WTC11 (cell line): ENCODE measurements at regions not wholly inside any gene's neighbourhood (a gene's known extent, or its start where the extent isn't known, plus 50 kb on each side); places are given as distances from the start of the nearest gene placed in this dataset.

Experiments
- ATAC-seq: fragments of 200-7000 bp; cut with Tn5 transposase; 2 replicates; pipeline ENCODE4 v1.10.0; 2021; ENCODE audit warnings: mild to moderate bottlenecking, moderate library complexity
- CTCF ChIA-PET: fragments of 300-600 bp; sonication (Branson Sonifier 250); formaldehyde crosslinking; loops from one replicate; lab custom pipeline; 2021; ENCODE audit warnings: antibody characterized with exemption; lab: Charles Lee
- POLR2A ChIA-PET: fragments of 350-600 bp; sonication (Branson Sonifier 250); formaldehyde crosslinking; loops from one replicate; lab custom pipeline; 2021; ENCODE audit warnings: antibody characterized with exemption; lab: Charles Lee
- DNase-seq: peaks from one replicate; pipeline ENCODE4 v3.0.0; 2021; ENCODE audit warnings: low spot score
- H3K27ac Mint-ChIP-seq: 2 replicates; pipeline ENCODE4 v1.8.0; 2021; ENCODE audit warnings: mixed read lengths
- H3K27me3 Mint-ChIP-seq: 2 replicates; pipeline ENCODE4 v1.8.0; 2021; ENCODE audit warnings: low read depth, mild to moderate bottlenecking, moderate library complexity, mixed read lengths
- H3K36me3 Mint-ChIP-seq: 2 replicates; pipeline ENCODE4 v1.8.0; 2021; ENCODE audit warnings: mixed read lengths
- H3K4me1 Mint-ChIP-seq: 2 replicates; pipeline ENCODE4 v1.8.0; 2022; ENCODE audit warnings: mixed read lengths
- H3K4me3 Mint-ChIP-seq: 2 replicates; pipeline ENCODE4 v1.8.0; 2021; ENCODE audit warnings: mild to moderate bottlenecking, moderate library complexity, mixed read lengths
- H3K9me3 Mint-ChIP-seq: 2 replicates; pipeline ENCODE4 v1.8.0; 2021; ENCODE audit warnings: mixed read lengths
- AFF4 ChIP-seq: sonication (generic); formaldehyde crosslinking; IDR thresholded peaks from 2 replicates; pipeline ENCODE4 v1.8.1; 2023; ENCODE audit warnings: mild to moderate bottlenecking, missing genetic modification reagents, borderline replicate concordance
- AR ChIP-seq: fragments of 250-450 bp; sonication (Bioruptor Pico); IDR thresholded peaks from 2 replicates; pipeline ENCODE4 v1.9.0; 2021; ENCODE audit warnings: mild to moderate bottlenecking
- ATF2 ChIP-seq: sonication (generic); formaldehyde crosslinking; IDR thresholded peaks from 2 replicates; pipeline ENCODE4 v1.8.1; 2022; ENCODE audit warnings: low read depth, missing genetic modification reagents, borderline replicate concordance
- ATF6 ChIP-seq: sonication (generic); formaldehyde crosslinking; IDR thresholded peaks from 2 replicates; pipeline ENCODE4 v1.8.1; 2023; ENCODE audit warnings: mild to moderate bottlenecking, missing genetic modification reagents
- CTCF ChIP-seq: fragments of 200-600 bp; IDR thresholded peaks from 2 replicates; pipeline ENCODE4 v1.8.0; 2022; ENCODE audit warnings: antibody characterized with exemption
- E2F5 ChIP-seq: sonication (generic); formaldehyde crosslinking; IDR thresholded peaks from 2 replicates; pipeline ENCODE4 v1.8.1; 2022; ENCODE audit warnings: mild to moderate bottlenecking, moderate library complexity, missing genetic modification reagents
- ERG ChIP-seq: fragments of 250-450 bp; sonication (Bioruptor Pico); IDR thresholded peaks from 2 replicates; pipeline ENCODE4 v1.8.0; 2021; ENCODE audit warnings: mild to moderate bottlenecking
- ESRRA ChIP-seq: sonication (generic); formaldehyde crosslinking; IDR thresholded peaks from 2 replicates; pipeline ENCODE4 v1.8.1; 2022; ENCODE audit warnings: mild to moderate bottlenecking, missing genetic modification reagents, borderline replicate concordance
- FOXP4 ChIP-seq: sonication (generic); formaldehyde crosslinking; IDR thresholded peaks from 2 replicates; pipeline ENCODE4 v1.8.0; 2022; ENCODE audit warnings: mild to moderate bottlenecking, missing genetic modification reagents
- GABPB1 ChIP-seq: sonication (generic); formaldehyde crosslinking; IDR thresholded peaks from 2 replicates; pipeline ENCODE4 v1.8.1; 2023; ENCODE audit warnings: mild to moderate bottlenecking, missing genetic modification reagents
- JAZF1 ChIP-seq: fragments of 250-450 bp; sonication (Bioruptor Pico); IDR thresholded peaks from 2 replicates; pipeline ENCODE4 v1.9.0; 2021; ENCODE audit warnings: moderate library complexity, mild to moderate bottlenecking, inconsistent platforms
- NFE2L1 ChIP-seq: sonication (generic); formaldehyde crosslinking; IDR thresholded peaks from 2 replicates; pipeline ENCODE4 v1.8.1; 2023; ENCODE audit warnings: missing genetic modification reagents
- NR3C1 ChIP-seq: sonication (generic); formaldehyde crosslinking; conservative IDR thresholded peaks from 2 replicates; pipeline ENCODE4 v1.8.1; 2023; ENCODE audit warnings: low read depth, mild to moderate bottlenecking, missing genetic modification reagents
- TEAD1 ChIP-seq: sonication (generic); formaldehyde crosslinking; IDR thresholded peaks from 2 replicates; pipeline ENCODE4 v1.8.0; 2022; ENCODE audit warnings: mild to moderate bottlenecking, missing genetic modification reagents
- ZNF232 ChIP-seq: sonication (generic); formaldehyde crosslinking; IDR thresholded peaks from 2 replicates; pipeline ENCODE4 v1.8.0; 2022; ENCODE audit warnings: mild to moderate bottlenecking, missing genetic modification reagents
- ZNF396 ChIP-seq: fragments of 250-450 bp; sonication (Bioruptor Pico); IDR thresholded peaks from 2 replicates; pipeline ENCODE4 v1.8.0; 2021; ENCODE audit warnings: mild to moderate bottlenecking, moderate library complexity, borderline replicate concordance
- ZNF416 ChIP-seq: fragments of 250-450 bp; sonication (Bioruptor Pico); IDR thresholded peaks from 2 replicates; pipeline ENCODE4 v1.9.0; 2021; ENCODE audit warnings: mild to moderate bottlenecking, inconsistent platforms

- peaks cover 5% of the 10 kb centered on the region; the same call in 1 of the 2 replicates for H3K9me3 Mint-ChIP-seq
- ATAC-seq: no peak
- no peak overlapping the region for H3K4me3 Mint-ChIP-seq
- no peak for TF ChIP-seq ZNF416 (CRISPR knock-in tag)
- no peak for TF ChIP-seq AFF4 (CRISPR knock-in tag)
- TF ChIP-seq FOXP4 (CRISPR knock-in tag): no peak
- TF ChIP-seq E2F5 (CRISPR knock-in tag): no peak
- no peak for TF ChIP-seq ERG (CRISPR knock-in tag)
- TF ChIP-seq JAZF1 (CRISPR knock-in tag): no peak
- no peak for TF ChIP-seq GABPB1 (CRISPR knock-in tag)
- no peak for TF ChIP-seq CTCF
- TF ChIP-seq TEAD1: no peak
- no peak for TF ChIP-seq ZNF396 (CRISPR knock-in tag)
- TF ChIP-seq ESRRA (CRISPR knock-in tag): no peak
- no peak for TF ChIP-seq ATF2 (CRISPR knock-in tag)
- no peak for TF ChIP-seq ATF6 (CRISPR knock-in tag)
- TF ChIP-seq NR3C1 (CRISPR knock-in tag): no peak
- no peak for TF ChIP-seq NFE2L1 (CRISPR knock-in tag)
- TF ChIP-seq ZNF232 (CRISPR knock-in tag): no peak
- TF ChIP-seq AR (CRISPR knock-in tag): no peak
- CTCF ChIA-PET: no interaction called here
- no peaks in the 10 kb centered on the region for H3K36me3 Mint-ChIP-seq
- H3K27me3 Mint-ChIP-seq: no peaks in the 10 kb centered on the region
- DNase-seq: no peak
- H3K4me1 Mint-ChIP-seq: peaks cover 7% of the 10 kb centered on the region
- POLR2A ChIA-PET: no interaction called here
- H3K27ac Mint-ChIP-seq: no peak overlapping the region
Measured at GRCh38 chr9:79003514-79003913, 568.3 kb upstream of the TLE4 start.
